ENCODE measurements at regions not wholly inside any gene's neighbourhood (a gene's known extent, or its start where the extent isn't known, plus 50 kb on each side); places are given as distances from the start of the nearest gene placed in this dataset.

DNA sequence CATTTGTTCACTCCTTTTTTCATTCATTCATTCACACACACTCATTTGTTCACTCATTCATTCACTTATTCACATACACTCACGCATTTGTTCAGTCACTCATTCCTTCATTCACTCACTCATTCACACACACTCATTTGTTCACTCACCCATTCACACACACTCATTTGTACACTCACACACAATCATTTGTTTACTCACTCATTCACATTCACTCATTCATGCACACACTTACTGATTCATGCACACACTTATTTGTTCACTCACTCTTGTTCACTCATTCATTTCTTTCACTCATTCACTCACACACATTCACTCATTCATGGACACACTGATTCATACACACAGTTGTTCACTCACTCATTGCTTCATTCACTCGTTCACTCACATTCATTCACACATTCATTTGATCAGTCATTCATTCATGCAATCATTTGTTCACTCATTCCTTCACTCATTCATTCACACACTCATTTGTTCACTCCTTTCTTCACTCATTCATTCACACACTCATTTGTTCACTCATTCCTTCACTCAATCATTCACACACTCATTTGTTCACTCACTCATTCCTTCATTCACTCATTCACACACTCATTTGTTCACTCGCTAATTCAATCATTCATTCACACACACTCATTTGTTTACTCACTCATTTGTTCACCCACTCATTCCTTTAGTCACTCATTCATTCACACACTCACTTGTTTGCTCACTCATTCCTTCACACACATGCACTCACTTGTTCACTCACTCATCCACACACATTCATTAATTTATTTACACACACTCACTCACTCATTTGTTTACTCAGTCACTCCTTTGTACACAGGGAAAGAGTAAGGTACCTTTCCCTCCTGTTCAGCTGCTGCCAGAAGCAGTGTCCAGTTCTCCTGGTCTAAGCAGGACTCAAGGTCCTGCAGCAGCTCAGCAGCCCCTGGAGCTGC lies 50.7 kb upstream of the BHLHE23 start:
- no peak overlapping the region for H3K27ac ChIP-seq
- TF ChIP-seq POLR2A (IDR thresholded peaks at IDR 0.05) (no peak), POLR2AphosphoS5 (IDR thresholded peaks at IDR 0.05) (no peak), EP300 (IDR thresholded peaks at IDR 0.05) (no peak)
- TF ChIP-seq, protein P1, sequence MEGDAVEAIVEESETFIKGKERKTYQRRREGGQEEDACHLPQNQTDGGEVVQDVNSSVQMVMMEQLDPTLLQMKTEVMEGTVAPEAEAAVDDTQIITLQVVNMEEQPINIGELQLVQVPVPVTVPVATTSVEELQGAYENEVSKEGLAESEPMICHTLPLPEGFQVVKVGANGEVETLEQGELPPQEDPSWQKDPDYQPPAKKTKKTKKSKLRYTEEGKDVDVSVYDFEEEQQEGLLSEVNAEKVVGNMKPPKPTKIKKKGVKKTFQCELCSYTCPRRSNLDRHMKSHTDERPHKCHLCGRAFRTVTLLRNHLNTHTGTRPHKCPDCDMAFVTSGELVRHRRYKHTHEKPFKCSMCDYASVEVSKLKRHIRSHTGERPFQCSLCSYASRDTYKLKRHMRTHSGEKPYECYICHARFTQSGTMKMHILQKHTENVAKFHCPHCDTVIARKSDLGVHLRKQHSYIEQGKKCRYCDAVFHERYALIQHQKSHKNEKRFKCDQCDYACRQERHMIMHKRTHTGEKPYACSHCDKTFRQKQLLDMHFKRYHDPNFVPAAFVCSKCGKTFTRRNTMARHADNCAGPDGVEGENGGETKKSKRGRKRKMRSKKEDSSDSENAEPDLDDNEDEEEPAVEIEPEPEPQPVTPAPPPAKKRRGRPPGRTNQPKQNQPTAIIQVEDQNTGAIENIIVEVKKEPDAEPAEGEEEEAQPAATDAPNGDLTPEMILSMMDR (IDR thresholded peaks at IDR 0.05): no peak
- H3K4me1 ChIP-seq: peaks cover 0 to 10% (median 0%) of the 10 kb centered on the region in 3 donors
- ATAC-seq: no peak
- WGBS, 2 donors (ENCODE audit: low coverage in 1 of 2): 63 to 81% methylated on average over 3 of the region's 3 CpGs
- H3K36me3 ChIP-seq: no peaks in the 10 kb centered on the region
- H3K27me3 ChIP-seq: peaks cover 91% of the 10 kb centered on the region
- H3K4me3 ChIP-seq: no peak overlapping the region
- no peaks in the 10 kb centered on the region for H3K9me3 ChIP-seq

DNA sequence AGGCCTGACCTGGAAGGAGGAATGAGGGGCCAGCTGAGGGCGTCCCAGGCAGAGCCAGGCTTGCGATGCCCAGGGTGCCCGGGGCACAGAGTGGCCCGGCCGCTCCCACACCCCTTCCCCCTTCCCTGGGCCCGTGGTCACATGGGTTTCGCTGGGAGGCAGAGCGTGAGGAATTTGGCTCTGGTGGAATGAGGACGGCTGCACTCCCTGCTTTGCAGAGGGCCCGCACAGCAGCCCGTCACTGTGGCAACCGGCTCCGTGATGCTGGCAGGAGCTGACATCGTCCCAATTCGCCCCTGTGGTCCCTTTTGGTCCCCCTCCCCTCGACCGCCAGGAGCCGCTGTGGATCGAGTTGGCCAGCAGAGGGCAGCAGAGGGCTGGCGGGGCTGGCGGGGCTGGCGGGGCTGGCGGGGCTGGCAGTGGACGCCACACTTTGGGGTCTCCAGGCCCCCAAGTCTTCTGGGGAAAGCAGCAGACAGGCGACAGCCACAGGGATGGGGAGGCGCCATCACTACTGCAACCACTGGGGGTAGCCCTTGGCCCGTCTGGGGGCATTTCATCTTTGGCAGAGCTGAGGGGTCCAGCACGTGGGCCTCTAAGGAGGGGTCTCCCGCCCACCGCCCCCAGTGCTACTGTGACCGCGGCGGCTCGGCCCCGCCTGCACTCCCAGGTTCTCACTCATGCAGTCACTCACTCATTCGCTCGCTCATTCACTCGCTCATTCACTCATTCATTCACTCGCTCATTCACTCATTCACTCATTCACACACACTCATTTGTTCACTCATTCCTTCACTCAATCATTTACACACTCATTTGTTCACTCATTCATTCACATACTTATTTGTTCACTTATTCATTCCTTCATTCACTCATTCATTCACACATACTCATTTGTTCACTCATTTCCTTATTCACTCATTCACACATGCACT lies 49.7 kb upstream of the BHLHE23 start:
- Histone ChIP-seq H3K4me3 (no peak overlapping the region), H3K4me1 (peaks cover 0 to 10% (median 0%) of the 10 kb centered on the region in 3 donors), H3K27me3 (peaks cover 91% of the 10 kb centered on the region), H3K27ac (no peak overlapping the region), H3K9me3 (no peaks in the 10 kb centered on the region), H3K36me3 (no peaks in the 10 kb centered on the region)
- ATAC-seq: peak; percentile 52
- 23 to 24% methylated on average over 10 to 11 of the region's 39 CpGs for WGBS, 2 donors (ENCODE audit: low coverage in 1 of 2)
- TF ChIP-seq EP300 (IDR thresholded peaks at IDR 0.05) (no peak), POLR2A (IDR thresholded peaks at IDR 0.05) (no peak)
- TF ChIP-seq, protein P1 (IDR thresholded peaks at IDR 0.05): peak in 3 of 4 experiments; percentile 68 to 86 (median 81)

Small RNA genes in the stretch of these regions (small RNA-seq; reads per million reads assigned to genes)
- gene RF00635: 0 reads per million in 4 donors
